Esophagus muscularis mucosa (tissue), 4 donors: ENCODE measurements at regions not wholly inside any gene's neighbourhood (a gene's known extent, or its start where the extent isn't known, plus 50 kb on each side); places are given as distances from the start of the nearest gene placed in this dataset.

Source experiments
- DNase-seq: peaks from one replicate; pipeline ENCODE4 v3.0.0-alpha.2; 2017; ENCODE audit errors: extremely low spot score
- H3K27ac ChIP-seq, 4 donors: fragments of 200-600 bp; sonication (generic); replicated peaks in 1 of 4; 1 replicate in 3 of 4; 2 replicates in 1 of 4; pipeline ENCODE4 v1.5.1; 2016 to 2019; ENCODE audit warnings: mild to moderate bottlenecking in 1 of 4
- H3K27me3 ChIP-seq, 4 donors: fragments of 200-600 bp; sonication (generic); one replicate each; pipeline versions ENCODE4 v1.5.1 to v1.6.0; 2016 to 2019
- H3K36me3 ChIP-seq, 4 donors: fragments of 200-600 bp; sonication (generic); one replicate each; pipeline ENCODE4 v1.5.1; 2016 to 2019
- H3K4me1 ChIP-seq, 4 donors: fragments of 200-600 bp; sonication (generic); one replicate each; pipeline ENCODE4 v1.5.1; 2016 to 2019
- H3K4me3 ChIP-seq, 4 donors: fragments of 200-600 bp; sonication (generic); 1 replicate in 2 of 4; 2 replicates in 2 of 4; pipeline ENCODE4 v1.5.1; 2016 to 2019; ENCODE audit warnings: mild to moderate bottlenecking in 4 of 4, moderate library complexity in 1 of 4
- H3K9me3 ChIP-seq, 4 donors: fragments of 200-600 bp; sonication (generic); 1 replicate in 3 of 4; 2 replicates in 1 of 4; pipeline ENCODE4 v1.5.1; 2016 to 2019
- EP300 ChIP-seq: sonication (generic); formaldehyde crosslinking; IDR thresholded peaks from one replicate; pipeline ENCODE4 v1.6.1; 2017; ENCODE audit warnings: antibody characterized with exemption
- POLR2A ChIP-seq: fragments of 450-650 bp; IDR thresholded peaks from one replicate; pipeline ENCODE4 v1.6.1; 2017; ENCODE audit warnings: antibody characterized with exemption, moderate library complexity, mild to moderate bottlenecking, low read depth
- POLR2AphosphoS5 ChIP-seq, 2 donors: sonication (generic); formaldehyde crosslinking; IDR thresholded peaks; one replicate each; pipeline ENCODE4 v1.6.1; 2017; ENCODE audit warnings: antibody characterized with exemption in 2 of 2
- WGBS: methylation state at CpG from one replicate; pipeline ENCODE4 v1.1.5; 2018; 5-methylcytosine and 5-hydroxymethylcytosine counted together
- intact Hi-C: fragments of 100-400 bp; cut with DNase I; formaldehyde crosslinking; loops from one replicate; pipeline ENCODE4 v1.15.1; 2023
- TF ChIP-seq, protein P1 (sequence below), 3 experiments: fragments of 200-600 bp in 2 of 3; fragments of 450-650 bp in 1 of 3; sonication (generic) in 2 of 3; IDR thresholded peaks; one replicate each; pipeline ENCODE4 v1.5.1; 2017 to 2019; ENCODE audit warnings: antibody characterized with exemption in 3 of 3, mild to moderate bottlenecking in 2 of 3, moderate library complexity in 1 of 3

DNA sequence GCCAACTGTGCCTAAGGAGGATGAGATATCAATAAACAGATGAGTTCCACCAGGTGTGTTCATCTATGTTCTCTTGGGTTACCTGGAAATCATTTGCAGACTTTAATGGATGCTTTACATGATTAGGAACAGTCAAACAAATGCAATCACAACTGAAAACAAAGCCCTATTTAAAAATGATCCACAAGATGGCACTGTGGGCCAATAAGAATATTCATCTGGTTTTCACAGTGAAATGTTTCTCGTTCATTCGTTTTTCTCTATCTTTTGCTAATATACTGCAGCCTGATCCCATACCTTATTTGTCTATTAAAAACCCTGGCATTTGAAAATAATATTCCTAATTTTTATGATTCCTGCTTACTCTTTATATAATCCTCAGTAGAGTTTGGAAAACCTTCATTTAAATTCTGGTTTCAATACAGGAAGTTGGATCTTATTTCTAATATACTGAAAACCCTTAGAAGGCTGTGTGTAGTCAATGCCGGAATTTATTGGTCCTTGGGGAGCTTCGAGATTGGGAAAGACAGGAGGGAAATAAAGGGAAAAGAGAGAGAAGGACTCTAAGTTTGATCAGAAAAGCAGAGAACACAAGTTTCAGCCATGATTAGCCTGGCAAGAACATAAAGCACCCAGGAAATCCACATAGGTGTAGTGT lies 63.8 kb upstream of the TAPT1 start:
- 2% methylated on average over 4 of the region's 4 CpGs for WGBS
- DNase-seq, result no peak
- intact Hi-C loops, result loop anchor here (5.0 to 10.0 kb wide), 2 partner anchors 1037 to 1185 kb away; no protein-coding TSS in a partner anchor
- TF ChIP-seq, protein P1, sequence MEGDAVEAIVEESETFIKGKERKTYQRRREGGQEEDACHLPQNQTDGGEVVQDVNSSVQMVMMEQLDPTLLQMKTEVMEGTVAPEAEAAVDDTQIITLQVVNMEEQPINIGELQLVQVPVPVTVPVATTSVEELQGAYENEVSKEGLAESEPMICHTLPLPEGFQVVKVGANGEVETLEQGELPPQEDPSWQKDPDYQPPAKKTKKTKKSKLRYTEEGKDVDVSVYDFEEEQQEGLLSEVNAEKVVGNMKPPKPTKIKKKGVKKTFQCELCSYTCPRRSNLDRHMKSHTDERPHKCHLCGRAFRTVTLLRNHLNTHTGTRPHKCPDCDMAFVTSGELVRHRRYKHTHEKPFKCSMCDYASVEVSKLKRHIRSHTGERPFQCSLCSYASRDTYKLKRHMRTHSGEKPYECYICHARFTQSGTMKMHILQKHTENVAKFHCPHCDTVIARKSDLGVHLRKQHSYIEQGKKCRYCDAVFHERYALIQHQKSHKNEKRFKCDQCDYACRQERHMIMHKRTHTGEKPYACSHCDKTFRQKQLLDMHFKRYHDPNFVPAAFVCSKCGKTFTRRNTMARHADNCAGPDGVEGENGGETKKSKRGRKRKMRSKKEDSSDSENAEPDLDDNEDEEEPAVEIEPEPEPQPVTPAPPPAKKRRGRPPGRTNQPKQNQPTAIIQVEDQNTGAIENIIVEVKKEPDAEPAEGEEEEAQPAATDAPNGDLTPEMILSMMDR (IDR thresholded peaks at IDR 0.05), result peak; percentile 53 to 63 (median 61)
- no peak for TF ChIP-seq EP300
- no peak overlapping the region for H3K4me3 ChIP-seq
- no peak overlapping the region for H3K27ac ChIP-seq
- peaks cover 5 to 8% (median 7%) of the 10 kb centered on the region in 4 donors for H3K4me1 ChIP-seq
- H3K36me3 ChIP-seq, result no peaks in the 10 kb centered on the region
- H3K9me3 ChIP-seq, result no peaks in the 10 kb centered on the region
- H3K27me3 ChIP-seq, result peaks cover 0 to 14% (median 0%) of the 10 kb centered on the region in 4 donors

DNA sequence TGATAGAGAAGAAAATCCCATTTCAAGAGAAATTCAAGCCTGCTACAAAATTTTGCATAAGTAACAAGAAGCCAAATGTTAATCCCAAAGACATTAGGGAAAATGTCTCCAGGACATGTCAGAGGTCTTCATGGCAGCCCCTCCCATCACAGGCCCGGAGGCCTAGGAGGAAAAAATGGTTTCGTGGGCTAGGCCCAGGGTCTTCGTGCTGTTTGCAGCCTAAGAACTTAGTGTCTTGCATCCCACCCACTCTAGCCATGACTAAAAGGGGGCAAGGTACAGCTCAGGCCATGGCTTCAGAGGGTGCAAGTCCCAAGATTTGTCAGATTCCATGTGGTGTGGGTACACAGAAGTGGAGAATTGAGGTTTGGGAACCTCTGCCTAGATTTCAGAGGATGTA lies 57.8 kb upstream of the TAPT1 start:
- TF ChIP-seq EP300, result no peak
- TF ChIP-seq, protein P1 (IDR thresholded peaks at IDR 0.05), result no peak
- TF ChIP-seq POLR2A, result no peak
- no peak for TF ChIP-seq POLR2AphosphoS5 (IDR thresholded peaks at IDR 0.05)
- H3K4me3 ChIP-seq, result no peak overlapping the region
- peaks cover 0 to 7% (median 0%) of the 10 kb centered on the region in 4 donors for H3K27me3 ChIP-seq
- no peak for DNase-seq
- whole genome bisulfite sequencing, result 76% methylated on average over 3 of the region's 3 CpGs
- H3K36me3 ChIP-seq, result no peaks in the 10 kb centered on the region
- H3K9me3 ChIP-seq, result peaks cover 0 to 5% (median 0%) of the 10 kb centered on the region in 4 donors
- intact Hi-C loops, result loop anchor here (10.0 kb wide), 1 partner anchor 1191 kb away; no protein-coding TSS in a partner anchor
- H3K27ac ChIP-seq, result no peak overlapping the region
- no peaks in the 10 kb centered on the region for H3K4me1 ChIP-seq

DNA sequence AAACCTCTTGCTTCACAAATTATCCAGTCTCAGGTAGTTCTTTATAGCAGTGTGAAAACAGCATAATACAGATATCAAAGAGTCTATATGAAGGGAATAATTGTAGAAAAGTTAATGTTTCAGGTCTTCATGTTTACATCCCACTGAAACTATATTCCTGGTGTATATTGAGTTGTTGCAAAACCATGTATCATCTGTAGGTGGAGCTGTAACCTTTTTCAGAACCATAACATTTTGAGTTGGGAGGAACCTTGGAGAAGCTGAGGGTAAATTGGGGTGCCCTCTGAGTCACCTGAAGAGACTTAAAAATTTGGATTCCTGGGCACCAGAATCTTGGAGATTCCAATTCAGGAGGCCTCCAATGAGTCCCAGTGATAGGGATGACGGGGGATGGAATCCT lies 51.9 kb upstream of the TAPT1 start:
- no peak overlapping the region for H3K4me3 ChIP-seq
- intact Hi-C loops, result no loop called here
- DNase-seq, result no peak
- TF ChIP-seq POLR2A, result no peak
- TF ChIP-seq, protein P1 (IDR thresholded peaks at IDR 0.05), result peak in 1 of 3 experiments; percentile 19
- TF ChIP-seq EP300, result no peak
- no peak for TF ChIP-seq POLR2AphosphoS5 (IDR thresholded peaks at IDR 0.05)
- H3K27ac ChIP-seq, result no peak overlapping the region
- 89% methylated on average over 1 of the region's 1 CpG for WGBS
- no peaks in the 10 kb centered on the region for H3K27me3 ChIP-seq
- no peaks in the 10 kb centered on the region for H3K36me3 ChIP-seq
- peaks cover 0 to 8% (median 0%) of the 10 kb centered on the region in 4 donors for H3K9me3 ChIP-seq
- no peaks in the 10 kb centered on the region for H3K4me1 ChIP-seq
